A549 (cell line): ENCODE measurements at regions not wholly inside any gene's neighbourhood (a gene's known extent, or its start where the extent isn't known, plus 50 kb on each side); places are given as distances from the start of the nearest gene placed in this dataset.

ENCODE experiments used
- ATAC-seq, 2 experiments: fragments of 200-7000 bp in 1 of 2; fragments of >200 bp in 1 of 2; cut with Nextera tagmentation in 1 of 2; cut with Tn5 transposase in 1 of 2; 3 replicates each; pipeline versions ENCODE4 v1.8.0 to v1.9.1; 2018 to 2020; ENCODE audit warnings: mild to moderate bottlenecking in 1 of 2, moderate library complexity in 1 of 2
- CTCF ChIA-PET: fragments of 300-600 bp; sonication (Branson Sonifier 250); formaldehyde crosslinking; extraction: SDS; loops from one replicate; lab custom pipeline; 2021; ENCODE audit warnings: antibody characterized with exemption, inconsistent platforms; lab: Yijun Ruan, JAX
- POLR2A ChIA-PET: fragments of 350-600 bp; formaldehyde crosslinking; extraction: SDS; loops from one replicate; lab custom pipeline; 2021; ENCODE audit warnings: antibody characterized with exemption, inconsistent platforms; lab: Yijun Ruan, JAX
- DNase-seq, 2 experiments: peaks; one replicate each; pipeline versions ENCODE4 v3.0.0 to v3.0.0-alpha.2; 2011 to 2016; ENCODE audit warnings: low read depth in 1 of 2, low spot score in 1 of 2
- FAIRE-seq: peaks from 2 replicates; lab custom pipeline; 2011; peaks lifted over from hg19 to GRCh38; lab: Jason Lieb, UNC
- H3K27ac ChIP-seq, 2 experiments: fragments of >200 bp; sonication (Bioruptor Twin); formaldehyde crosslinking; 3 replicates each; pipeline ENCODE4 v1.5.1; 2016 to 2017
- H3K4me1 ChIP-seq: fragments of >200 bp; sonication (Bioruptor Twin); formaldehyde crosslinking; 3 replicates; pipeline ENCODE4 v1.6.1; 2016
- H3K4me2 ChIP-seq: fragments of >200 bp; sonication (Bioruptor Twin); formaldehyde crosslinking; 3 replicates; pipeline ENCODE4 v1.6.1; 2016
- H3K4me3 ChIP-seq: fragments of >200 bp; sonication (Bioruptor Twin); formaldehyde crosslinking; 3 replicates; pipeline ENCODE4 v1.5.1; 2016
- H3K9me3 ChIP-seq: fragments of >200 bp; sonication (Bioruptor Twin); formaldehyde crosslinking; 3 replicates; pipeline ENCODE4 v1.6.1; 2016
- CBX2 ChIP-seq: fragments of 200-600 bp; sonication (generic); IDR thresholded peaks from 2 replicates; pipeline ENCODE4 v1.6.1; 2016; ENCODE audit warnings: low read depth, mild to moderate bottlenecking, borderline replicate concordance
- CHD2 ChIP-seq: fragments of 150-350 bp; IDR thresholded peaks from 2 replicates; pipeline ENCODE4 v1.6.1; 2014; ENCODE audit warnings: low read length; ENCODE audit not compliant: partially characterized antibody
- E2F6 ChIP-seq: IDR thresholded peaks from 2 replicates; pipeline ENCODE4 v1.6.1; 2012; ENCODE audit warnings: low read depth, borderline replicate concordance
- EHF ChIP-seq: fragments of 250-450 bp; sonication (Bioruptor Pico); IDR thresholded peaks from 2 replicates; pipeline ENCODE4 v1.5.0; 2020; ENCODE audit warnings: mild to moderate bottlenecking
- ESRRA ChIP-seq: fragments of 150-350 bp; IDR thresholded peaks from 2 replicates; pipeline ENCODE4 v1.6.1; 2014; ENCODE audit warnings: mild to moderate bottlenecking, low read length, borderline replicate concordance
- FOSB ChIP-seq: fragments of 250-450 bp; sonication (Bioruptor Pico); IDR thresholded peaks from 2 replicates; pipeline ENCODE4 v1.5.0; 2020; ENCODE audit warnings: mild to moderate bottlenecking, moderate library complexity
- FOSL2 ChIP-seq, 2 experiments: fragments of 450-650 bp in 1 of 2; fragments of >200 bp in 1 of 2; sonication (Bioruptor Twin) in 1 of 2; formaldehyde crosslinking; IDR thresholded peaks; 2 replicates each; pipeline versions ENCODE4 v1.5.0 to v1.6.1; 2016 to 2020; ENCODE audit warnings: mild to moderate bottlenecking in 1 of 2, moderate library complexity in 1 of 2
- HDAC2 ChIP-seq: fragments of 200-600 bp; sonication (generic); IDR thresholded peaks from 2 replicates; pipeline ENCODE4 v1.6.1; 2016
- HOXA7 ChIP-seq: fragments of 250-450 bp; sonication (Bioruptor Pico); IDR thresholded peaks from 2 replicates; pipeline ENCODE4 v1.5.0; 2020; ENCODE audit warnings: mild to moderate bottlenecking, moderate library complexity
- HOXB13 ChIP-seq: fragments of 250-450 bp; sonication (Bioruptor Pico); IDR thresholded peaks from 2 replicates; pipeline ENCODE4 v1.5.0; 2020; ENCODE audit warnings: low read depth, mild to moderate bottlenecking, moderate library complexity
- KDM5A ChIP-seq: fragments of 200-600 bp; sonication (generic); IDR thresholded peaks from 2 replicates; pipeline ENCODE4 v1.6.1; 2016; ENCODE audit warnings: antibody characterized with exemption, mild to moderate bottlenecking
- MAFK ChIP-seq: fragments of 450-650 bp; IDR thresholded peaks from 2 replicates; pipeline ENCODE4 v1.6.1; 2014; ENCODE audit not compliant: partially characterized antibody
- MAX ChIP-seq: IDR thresholded peaks from 2 replicates; pipeline ENCODE4 v1.6.1; 2012
- MYC ChIP-seq: IDR thresholded peaks from 2 replicates; pipeline ENCODE4 v1.6.1; 2012; ENCODE audit warnings: mild to moderate bottlenecking, inconsistent platforms, low read length, improper control_type of control experiment, borderline replicate concordance
- NFE2L2 ChIP-seq: fragments of 150-350 bp; conservative IDR thresholded peaks from 2 replicates; pipeline ENCODE4 v1.6.1; 2014; ENCODE audit warnings: low read length
- NPAS2 ChIP-seq: fragments of 250-450 bp; sonication (Bioruptor Pico); IDR thresholded peaks from 2 replicates; pipeline ENCODE4 v1.8.0; 2022; ENCODE audit warnings: mild to moderate bottlenecking, moderate library complexity, borderline replicate concordance
- NR3C1 ChIP-seq: fragments of >200 bp; sonication (Bioruptor Twin); formaldehyde crosslinking; IDR thresholded peaks from 3 replicates; pipeline ENCODE4 v1.6.1; 2017
- PHF8 ChIP-seq: fragments of 200-600 bp; sonication (generic); IDR thresholded peaks from 2 replicates; pipeline ENCODE4 v1.6.1; 2016; ENCODE audit warnings: low read depth, mild to moderate bottlenecking, antibody characterized with exemption, moderate library complexity, borderline replicate concordance
- POLR2AphosphoS2 ChIP-seq: conservative IDR thresholded peaks from 2 replicates; pipeline ENCODE4 v1.6.1; 2012; ENCODE audit warnings: low read length, improper control_type of control experiment, inconsistent platforms
- RAD21 ChIP-seq, 2 experiments: fragments of >200 bp in 1 of 2; sonication (Bioruptor Twin) in 1 of 2; formaldehyde crosslinking in 1 of 2; IDR thresholded peaks in 1 of 2; conservative IDR thresholded peaks in 1 of 2; 2 replicates in 1 of 2; 3 replicates in 1 of 2; pipeline ENCODE4 v1.6.1; 2012 to 2018; ENCODE audit warnings: inconsistent platforms in 1 of 2
- REST ChIP-seq: fragments of 200-600 bp; sonication (generic); IDR thresholded peaks from 2 replicates; pipeline ENCODE4 v1.6.1; 2016; ENCODE audit warnings: antibody characterized with exemption, mild to moderate bottlenecking, moderate library complexity
- RFX5 ChIP-seq: fragments of 450-650 bp; IDR thresholded peaks from 2 replicates; pipeline ENCODE4 v1.7.1; 2014; ENCODE audit warnings: antibody characterized with exemption, mild to moderate bottlenecking, moderate library complexity
- TP53 ChIP-seq: fragments of 250-450 bp; sonication (Bioruptor Pico); IDR thresholded peaks from 2 replicates; pipeline ENCODE4 v1.5.0; 2021; ENCODE audit warnings: mild to moderate bottlenecking, moderate library complexity
- ZNF302 ChIP-seq: fragments of 250-450 bp; sonication (Bioruptor Pico); IDR thresholded peaks from 2 replicates; pipeline ENCODE4 v1.9.0; 2021; ENCODE audit warnings: inconsistent platforms, mild to moderate bottlenecking, moderate library complexity
- WGBS: methylation state at CpG from one replicate; pipeline ENCODE4 v1.1.6; 2017; ENCODE audit errors: missing lambda C conversion rate; 5-methylcytosine and 5-hydroxymethylcytosine counted together

- ATAC-seq: no peak
These were observed 240.2 kb upstream of the KLF14 start for GRCh38 chr7:130974169-130974568.

GRCh38 chr7:130974794-130975193, 240.8 kb upstream of the KLF14 start:
- Histone ChIP-seq H3K4me2 (no peak overlapping the region), H3K4me1 (peaks cover 25% of the 10 kb centered on the region), H3K9me3 (0 out of 3 replicates have a peak, but pooled peaks cover 2% of the 10 kb centered on the region), H3K27ac (no peak overlapping the region), H3K4me3 (no peak overlapping the region)
- DNase-seq (no peak), ATAC-seq (peak in 1 of 2 experiments; percentile 14; a peak in 2 of 6 replicates), FAIRE-seq (no peak)
- 89% methylated on average over 2 of the region's 2 CpGs for WGBS
- ChIA-PET POLR2A (no interaction called here), CTCF (interaction anchor here (0.9 to 1.1 kb wide), 4 partner anchors 8 to 78 kb away, joined by 3 to 6 read pairs (median 4); no protein-coding TSS in a partner anchor)
- TF ChIP-seq EHF (CRISPR knock-in tag) (no peak), CHD2 (no peak), PHF8 (no peak), MAFK (no peak), ZNF302 (no peak)

More at GRCh38 chr7:130974169-130974568, 240.2 kb upstream of the KLF14 start:
- TF ChIP-seq FOSL2 (IDR thresholded peaks at IDR 0.05): no peak
- TF ChIP-seq FOSL2 (CRISPR knock-in tag; IDR thresholded peaks at IDR 0.05): no peak
- TF ChIP-seq NFE2L2: no peak
- no peak for TF ChIP-seq RFX5
- TF ChIP-seq MAX: no peak
- no peak for TF ChIP-seq REST
- no peak for TF ChIP-seq KDM5A
- TF ChIP-seq E2F6: no peak
- no peak for TF ChIP-seq NPAS2 (CRISPR knock-in tag)
- TF ChIP-seq ESRRA: no peak
- TF ChIP-seq RAD21 (conservative IDR thresholded peaks at IDR 0.05 in 1 of 2, IDR thresholded peaks at IDR 0.05 in 1 of 2): no peak
- TF ChIP-seq HOXA7 (CRISPR knock-in tag): no peak
- TF ChIP-seq HOXB13 (CRISPR knock-in tag): no peak
- no peak for TF ChIP-seq MYC
- 0 out of 3 replicates have a peak, but pooled peaks cover 2% of the 10 kb centered on the region for H3K9me3 ChIP-seq
- H3K4me2 ChIP-seq: no peak overlapping the region
- FAIRE-seq (no peak), DNase-seq (no peak)
- ChIA-PET POLR2A (no interaction called here), CTCF (interaction anchor here (0.9 to 1.1 kb wide), 4 partner anchors 8 to 77 kb away, joined by 3 to 6 read pairs (median 4); no protein-coding TSS in a partner anchor)
- no peak overlapping the region for H3K4me3 ChIP-seq
- H3K4me1 ChIP-seq: peaks cover 24% of the 10 kb centered on the region
- no peak overlapping the region for H3K27ac ChIP-seq
- WGBS: 89% methylated on average over 2 of the region's 2 CpGs

GRCh38 chr7:130975731-130976130, 241.7 kb upstream of the KLF14 start:
- DNase-seq (no peak), ATAC-seq (no peak), FAIRE-seq (no peak)
- TF ChIP-seq CBX2 (no peak), HOXB13 (CRISPR knock-in tag) (no peak), TP53 (CRISPR knock-in tag) (no peak), HDAC2 (no peak), NR3C1 (no peak), FOSB (CRISPR knock-in tag) (no peak), RFX5 (no peak), POLR2AphosphoS2 (no peak)
- ChIA-PET CTCF (interaction anchor here (0.6 to 2.2 kb wide), 8 partner anchors 9 to 1112 kb away, joined by 3 to 7 read pairs (median 4); no protein-coding TSS in a partner anchor), POLR2A (no interaction called here)
- no peak overlapping the region for H3K4me3 ChIP-seq
- no peak overlapping the region for H3K4me2 ChIP-seq
- H3K9me3 ChIP-seq: 0 out of 3 replicates have a peak, but pooled peaks cover 2% of the 10 kb centered on the region
- no peak overlapping the region for H3K27ac ChIP-seq
- 94% methylated on average over 5 of the region's 5 CpGs for WGBS
- peaks cover 17% of the 10 kb centered on the region for H3K4me1 ChIP-seq
